Urothelium cell line (cell line): ENCODE measurements at regions not wholly inside any gene's neighbourhood (a gene's known extent, or its start where the extent isn't known, plus 50 kb on each side); places are given as distances from the start of the nearest gene placed in this dataset.
"Not testable (repeated sequence)": the region's sequence is repeated elsewhere in the genome, so short reads cannot be mapped to it uniquely, and the experiment has no call there.

Experiments
- DNase-seq: peaks from one replicate; pipeline ENCODE4 v3.0.0; 2011; ENCODE audit warnings: low spot score, mixed read lengths
- FAIRE-seq: peaks from 2 replicates; lab custom pipeline; 2011; peaks lifted over from hg19 to GRCh38; lab: Jason Lieb, UNC

DNA sequence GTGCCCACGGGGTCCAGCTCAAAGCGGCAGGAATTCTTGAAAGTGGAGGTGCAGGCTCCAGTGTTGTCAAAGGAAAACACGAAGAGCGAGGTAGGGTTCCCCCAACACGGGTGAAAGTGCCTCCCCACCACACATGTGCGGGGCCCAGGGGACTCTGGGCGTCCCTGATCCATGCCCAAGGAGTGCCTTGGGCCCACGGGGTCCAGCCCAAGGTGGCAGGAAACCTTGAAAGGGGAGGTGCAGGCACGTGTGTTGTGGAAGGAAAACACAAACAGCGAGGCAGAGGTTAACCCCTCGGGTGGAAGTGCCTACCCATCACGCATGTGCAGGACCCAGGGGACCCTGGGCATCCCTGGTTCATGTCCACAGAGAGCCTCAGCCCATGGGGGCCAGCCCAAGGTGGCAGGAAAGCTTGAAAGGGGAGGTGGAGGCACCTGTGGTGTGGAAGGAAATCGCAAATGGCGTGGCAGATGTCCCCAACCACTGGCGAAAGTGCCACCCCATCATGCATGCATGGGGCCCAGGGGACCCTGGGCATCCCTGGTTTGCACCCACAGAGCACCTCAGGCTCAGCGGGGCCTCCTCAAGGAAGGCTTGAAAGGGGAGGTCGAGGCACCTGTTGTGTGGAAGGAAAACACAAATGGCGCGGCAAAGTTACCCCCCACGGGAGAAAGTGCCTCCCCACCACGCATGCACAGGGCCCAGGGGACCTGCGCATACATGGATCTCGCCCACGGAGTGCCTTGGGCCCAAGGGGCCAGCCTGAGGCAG is 584.6 kb downstream of the ALG10 start:
- no peak for DNase-seq
- FAIRE-seq = peak; percentile 68

DNA sequence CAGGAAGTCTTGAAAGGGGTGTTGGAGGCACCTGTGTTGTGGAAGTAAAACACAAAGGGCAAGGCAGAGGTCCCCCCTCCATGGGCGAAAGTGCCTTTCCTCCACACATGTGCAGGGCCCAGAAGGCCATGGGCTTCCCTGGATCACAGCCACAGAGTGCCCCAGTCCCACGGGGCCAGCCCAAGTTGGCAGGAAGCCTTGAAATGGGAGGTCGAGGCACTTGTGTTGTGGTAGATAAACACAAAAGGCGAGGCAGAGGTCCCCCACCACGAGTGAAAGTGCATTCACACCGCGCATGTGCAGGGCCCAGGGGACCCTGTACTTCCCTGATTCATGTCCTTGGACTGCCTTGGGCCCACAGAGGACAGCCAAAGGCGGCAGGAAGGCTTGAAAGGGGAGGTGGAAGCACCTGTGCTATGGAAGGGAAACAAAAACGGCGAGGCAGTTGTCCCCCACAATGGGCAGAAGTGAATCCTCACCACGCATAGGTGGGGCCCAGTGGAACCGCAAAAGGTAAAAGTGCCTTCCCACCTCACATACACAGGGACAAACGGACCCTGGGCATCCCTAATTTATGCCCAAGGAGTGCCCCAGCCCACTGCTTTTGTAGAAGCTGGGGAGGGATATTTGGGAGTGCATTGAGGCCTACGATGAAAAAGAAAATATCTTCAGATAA is 585.4 kb downstream of the ALG10 start:
- no peak for DNase-seq
- FAIRE-seq = no peak

DNA sequence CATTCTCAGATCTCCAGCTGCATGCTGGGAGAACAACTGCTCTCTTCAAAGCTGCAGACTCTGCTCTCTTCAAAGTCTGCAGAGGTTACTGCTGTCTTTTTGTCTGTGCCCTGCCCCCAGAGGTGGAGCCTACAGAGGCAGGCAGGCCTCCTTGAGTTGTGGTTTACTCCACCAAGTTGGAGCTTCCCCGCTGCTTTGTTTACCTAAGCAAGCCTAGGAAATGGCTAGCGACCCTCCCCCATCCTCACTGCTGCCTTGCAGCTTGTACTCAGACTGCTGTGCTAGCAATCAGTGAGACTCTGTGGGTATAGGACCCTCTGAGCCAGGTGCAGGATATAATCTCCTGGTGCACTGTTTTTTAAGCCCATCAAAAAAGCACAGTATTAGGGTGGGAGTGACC is 591.7 kb downstream of the ALG10 start:
- not testable (repeated sequence) for FAIRE-seq, DNase-seq

DNA sequence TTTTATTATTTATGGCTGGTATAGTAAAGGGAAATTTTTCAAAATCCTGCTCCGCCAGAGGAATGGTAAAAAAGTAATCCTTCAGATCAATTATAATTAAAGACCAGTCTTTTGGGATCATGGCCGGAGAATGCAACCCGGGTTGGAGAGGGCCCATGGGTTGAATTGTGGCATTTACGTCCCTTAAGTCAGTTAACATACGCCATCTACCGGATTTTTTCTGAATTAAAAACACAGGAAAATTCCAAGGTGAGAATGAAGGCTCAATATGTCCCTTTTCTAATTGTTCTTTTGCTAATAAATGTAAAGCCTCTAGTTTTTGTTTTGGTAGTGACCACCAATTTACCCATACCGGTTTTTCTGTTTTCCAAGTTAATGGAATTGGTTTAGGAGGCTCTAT is 602.8 kb downstream of the ALG10 start:
- FAIRE-seq (no peak), DNase-seq (peak; percentile 44)

DNA sequence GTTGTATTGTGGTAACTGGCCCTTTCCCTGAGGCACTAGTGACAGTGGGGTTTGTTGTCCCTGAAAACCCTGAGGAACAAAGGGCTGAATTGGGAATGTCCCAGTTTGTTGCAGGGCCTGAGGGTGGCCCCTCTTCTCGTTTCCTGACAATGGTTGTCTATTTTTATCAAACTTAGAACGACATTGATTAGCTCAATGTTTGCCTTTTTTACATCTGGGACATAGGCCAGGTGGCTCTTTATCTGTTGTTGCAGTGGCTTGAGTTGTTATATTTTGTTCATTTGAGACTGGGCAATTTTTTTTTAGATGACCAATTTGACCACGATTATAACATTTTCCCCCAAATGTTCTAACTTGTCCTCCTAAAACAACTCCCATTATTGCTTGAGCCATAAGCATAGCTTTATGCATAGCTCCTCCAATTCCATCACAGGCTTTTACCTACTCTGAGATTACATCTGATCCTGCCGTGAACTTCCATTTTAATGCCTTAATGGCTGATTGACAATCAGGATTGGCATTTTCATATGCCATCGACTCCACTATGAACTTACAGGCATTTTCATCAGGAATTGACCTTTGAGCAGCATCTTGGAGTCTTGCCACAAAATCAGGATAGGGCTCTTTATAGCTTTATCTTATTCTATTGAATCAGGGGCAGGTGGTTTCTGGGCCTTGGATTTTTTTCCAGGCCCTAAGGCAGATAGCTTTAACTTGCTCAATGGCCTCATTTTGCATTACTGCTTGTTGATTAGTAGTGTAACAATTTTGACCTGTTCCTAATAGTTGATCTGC is 604.3 kb downstream of the ALG10 start:
- DNase-seq = no peak

More for the DNA sequence above, 604.3 kb downstream of the ALG10 start:
- no peak for FAIRE-seq
